Fibroblast of upper back skin (primary cell): ENCODE measurements at regions not wholly inside any gene's neighbourhood (a gene's known extent, or its start where the extent isn't known, plus 50 kb on each side); places are given as distances from the start of the nearest gene placed in this dataset.

ENCODE experiments used
- DNase-seq: peaks from one replicate; pipeline ENCODE4 v3.0.0-alpha.2; 2013

- DNase-seq, result no peak
Observed at GRCh38 chr13:77994166-77994565, 75.5 kb upstream of the EDNRB start.

- no peak for DNase-seq
Observed at GRCh38 chr13:77991003-77991402, 72.4 kb upstream of the EDNRB start.

- DNase-seq, result no peak
Observed at GRCh38 chr13:77989281-77989680, 70.7 kb upstream of the EDNRB start.

GRCh38 chr13:77988355-77988754, 69.7 kb upstream of the EDNRB start:
- no peak for DNase-seq

- no peak for DNase-seq
Observed at GRCh38 chr13:77986713-77987112, 68.1 kb upstream of the EDNRB start.

- DNase-seq, result no peak
Observed at GRCh38 chr13:77985866-77986636, 67.4 kb upstream of the EDNRB start.

GRCh38 chr13:77981281-77981881, 62.8 kb upstream of the EDNRB start:
- DNase-seq, result peak; percentile 27

GRCh38 chr13:77980592-77980991, 62.0 kb upstream of the EDNRB start:
- peak; percentile 77 for DNase-seq

GRCh38 chr13:77979721-77980385, 61.2 kb upstream of the EDNRB start:
- no peak for DNase-seq

- DNase-seq, result no peak
Observed at GRCh38 chr13:77975358-77976042, 56.9 kb upstream of the EDNRB start.

- DNase-seq, result no peak
Observed at GRCh38 chr13:77969299-77969698, 50.7 kb upstream of the EDNRB start.
